Stimulated activated CD4-positive, alpha-beta T cell treated with anti-CD3 and anti-CD28 coated beads, TNF-alpha, amount 100 ng/mL, for 48 hours (primary cell): ENCODE measurements at regions not wholly inside any gene's neighbourhood (a gene's known extent, or its start where the extent isn't known, plus 50 kb on each side); places are given as distances from the start of the nearest gene placed in this dataset.
"Not testable (repeated sequence)": the region's sequence is repeated elsewhere in the genome, so short reads cannot be mapped to it uniquely, and the experiment has no call there.

Experiments
- DNase-seq, 3 donors: peaks; one replicate each; pipeline ENCODE4 v3.0.0-alpha.2; 2020; ENCODE audit warnings: low read depth in 3 of 3

DNA sequence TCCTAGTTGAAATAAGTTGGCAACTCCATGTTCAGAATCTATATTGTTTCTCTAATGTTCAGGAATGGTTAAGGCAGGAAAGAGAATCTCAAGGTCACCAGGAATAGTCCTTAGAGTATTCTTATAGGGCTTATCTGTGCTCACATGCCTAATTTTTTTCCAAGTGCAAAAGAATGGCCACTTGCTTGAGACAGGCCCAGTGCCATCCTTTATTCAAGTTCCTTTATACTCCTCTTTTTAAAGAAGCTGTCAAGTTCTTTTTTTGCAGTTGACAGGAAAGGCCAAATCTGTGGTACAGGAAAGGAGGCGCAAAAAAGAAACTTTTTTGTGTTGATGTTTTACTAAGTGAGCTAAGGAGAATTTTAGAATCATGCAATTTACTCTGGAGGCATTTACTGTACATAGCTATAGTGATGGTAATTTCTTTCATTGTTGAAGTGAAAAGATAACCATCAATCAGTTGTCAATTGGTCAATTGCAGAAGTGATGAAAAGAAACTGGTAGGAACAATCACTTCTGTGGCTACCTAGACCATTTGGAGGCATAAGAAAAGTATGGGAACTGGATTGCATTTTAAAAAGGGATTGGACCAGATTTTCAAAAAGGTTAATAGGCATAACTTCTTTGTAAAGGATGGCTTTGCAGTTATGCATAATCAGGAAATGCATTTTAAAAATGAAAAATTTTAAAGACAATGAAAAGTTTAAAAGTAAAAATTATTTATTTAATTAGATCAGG lies 102.5 kb upstream of the SOX2 start:
- DNase-seq: no peak

DNA sequence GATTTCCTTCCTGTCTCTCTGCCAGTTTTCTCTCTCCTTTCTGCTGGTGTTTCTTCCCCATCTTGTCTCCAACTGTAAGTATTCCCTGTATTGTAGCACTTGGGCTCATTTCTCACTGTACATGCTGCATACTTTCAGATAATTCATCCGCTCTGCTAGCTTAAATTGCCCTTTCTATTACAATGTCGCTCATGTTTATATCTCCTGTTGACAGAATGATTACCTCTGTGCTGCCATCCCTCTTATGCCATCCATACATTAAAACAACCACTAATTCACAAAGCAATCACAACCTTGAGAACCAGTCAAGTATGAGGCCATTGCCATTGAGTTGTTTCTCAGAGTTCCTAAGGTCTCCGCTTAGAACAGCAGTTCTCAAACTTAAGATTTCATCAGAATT lies 107.5 kb upstream of the SOX2 start:
- DNase-seq: no peak

GRCh38 chr3:181596126-181596525 lies 115.6 kb upstream of the SOX2 start:
- DNase-seq: no peak

- not testable (repeated sequence) for DNase-seq
Observed at GRCh38 chr3:181590939-181591338, 120.8 kb upstream of the SOX2 start.

DNA sequence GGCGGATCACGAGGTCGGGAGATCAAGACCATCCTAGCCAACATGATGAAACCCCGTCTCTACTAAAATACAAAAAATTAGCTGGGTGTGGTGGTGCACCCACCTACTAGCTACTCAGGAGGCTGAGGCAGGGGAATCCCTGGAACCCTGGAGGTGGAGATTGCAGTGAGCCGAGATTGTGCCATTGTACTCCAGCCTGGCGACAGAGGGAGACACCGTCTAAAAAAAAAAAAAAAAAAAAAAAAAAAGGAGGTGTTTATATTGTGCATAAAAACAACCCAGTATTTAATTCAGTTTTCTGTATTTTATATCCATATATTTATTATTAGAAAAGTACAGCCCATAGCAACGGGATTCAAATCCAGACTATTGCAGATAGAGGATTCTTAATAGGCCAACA lies 129.1 kb upstream of the SOX2 start:
- DNase-seq: no peak

DNA sequence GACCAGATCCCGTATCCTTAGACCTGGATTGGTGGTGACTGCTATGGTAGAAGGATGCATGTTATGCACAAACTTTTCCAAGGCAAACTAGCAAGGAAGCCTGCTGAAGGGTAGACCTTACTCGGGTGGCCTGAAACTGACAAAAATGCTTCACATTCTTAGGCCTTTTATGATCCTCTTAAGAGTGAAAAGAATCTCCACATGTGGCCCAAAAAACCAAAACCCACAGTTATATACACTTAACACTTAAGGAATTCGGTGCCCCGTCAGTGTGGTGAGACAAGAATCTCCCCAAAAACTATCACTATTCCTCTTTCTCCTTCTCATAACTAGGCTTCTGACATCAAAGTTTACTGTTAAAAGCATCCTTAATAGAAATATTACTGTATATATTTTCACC lies 130.1 kb upstream of the SOX2 start:
- DNase-seq: no peak

GRCh38 chr3:181578743-181579142 lies 133.0 kb upstream of the SOX2 start:
- DNase-seq: no peak

DNA sequence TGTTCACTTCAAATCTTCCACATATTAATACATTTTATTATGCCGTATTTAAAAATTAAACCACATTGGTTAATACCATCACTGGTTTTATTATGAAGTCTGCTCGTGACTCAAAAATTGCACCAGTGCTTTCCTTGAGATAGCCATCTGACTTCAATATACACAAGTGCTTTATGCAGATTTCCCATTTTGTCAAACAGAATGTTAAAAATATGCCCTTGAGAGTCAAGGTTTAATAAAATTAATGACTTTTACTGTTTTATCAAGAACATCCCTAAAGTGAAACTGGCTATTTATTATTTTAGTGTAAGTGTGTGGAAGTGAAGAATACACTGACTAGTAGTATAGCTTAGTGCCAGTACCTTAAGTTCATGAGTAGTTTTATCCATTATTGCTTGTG lies 139.3 kb upstream of the SOX2 start:
- DNase-seq: no peak

DNA sequence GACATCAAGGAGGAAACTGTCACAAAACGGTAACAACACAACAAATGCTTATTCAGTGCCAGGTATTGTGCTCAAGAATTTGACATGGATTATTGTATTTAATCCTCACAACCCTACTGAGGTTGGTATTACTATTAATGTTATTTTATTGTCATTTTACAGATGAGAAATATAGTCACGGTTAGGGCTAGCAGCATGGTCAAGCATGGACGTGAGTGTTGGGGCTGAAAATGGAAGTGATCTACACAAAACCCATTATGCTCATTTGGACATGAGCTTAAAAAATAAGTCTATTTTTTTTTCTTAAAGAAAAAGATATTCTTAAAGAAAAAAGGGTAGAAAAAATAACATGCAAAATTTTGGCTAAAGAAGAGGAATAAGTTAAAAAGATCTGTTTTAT lies 141.3 kb upstream of the SOX2 start:
- no peak for DNase-seq

- DNase-seq: no peak
Observed at GRCh38 chr3:181569356-181569940, 142.3 kb upstream of the SOX2 start.

GRCh38 chr3:181568693-181569092 lies 143.0 kb upstream of the SOX2 start:
- DNase-seq: no peak

GRCh38 chr3:181568248-181568647 lies 143.5 kb upstream of the SOX2 start:
- DNase-seq: no peak

DNA sequence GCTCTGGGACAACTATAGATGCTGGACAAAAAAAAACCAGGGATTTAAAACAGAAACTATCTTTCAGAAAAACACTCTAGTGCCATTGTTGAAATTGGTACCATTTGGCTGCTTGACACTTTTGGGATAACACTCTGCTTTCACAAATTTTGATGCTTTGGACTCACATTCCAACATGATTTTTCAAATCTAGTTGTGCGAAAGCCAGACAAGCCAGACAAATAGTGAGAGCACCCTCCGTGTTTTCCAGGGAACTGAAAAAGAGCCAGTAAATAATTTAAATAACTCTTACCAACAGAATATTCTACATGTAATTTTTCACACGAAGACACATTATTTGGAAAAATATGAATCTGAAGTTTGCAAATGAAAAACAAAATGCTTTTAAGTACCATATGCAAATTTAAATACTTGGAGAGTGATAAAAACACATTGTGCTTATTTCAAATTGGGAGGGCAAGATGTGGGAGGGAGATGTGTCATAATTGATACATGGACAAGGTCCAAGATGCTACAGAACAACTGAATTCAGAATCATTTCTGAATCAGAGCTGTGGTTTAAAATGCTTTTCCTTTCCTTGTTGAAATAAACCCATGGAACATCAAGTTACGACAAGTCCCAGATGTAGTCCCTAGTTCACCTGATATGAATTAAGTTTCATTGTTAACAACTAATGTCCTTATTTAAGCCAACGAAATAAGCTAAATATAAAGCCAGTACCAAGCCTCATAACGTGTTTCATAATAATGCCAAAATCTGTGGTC lies 144.2 kb upstream of the SOX2 start:
- DNase-seq: no peak

- DNase-seq: no peak
Observed at GRCh38 chr3:181565416-181565815, 146.3 kb upstream of the SOX2 start.

DNA sequence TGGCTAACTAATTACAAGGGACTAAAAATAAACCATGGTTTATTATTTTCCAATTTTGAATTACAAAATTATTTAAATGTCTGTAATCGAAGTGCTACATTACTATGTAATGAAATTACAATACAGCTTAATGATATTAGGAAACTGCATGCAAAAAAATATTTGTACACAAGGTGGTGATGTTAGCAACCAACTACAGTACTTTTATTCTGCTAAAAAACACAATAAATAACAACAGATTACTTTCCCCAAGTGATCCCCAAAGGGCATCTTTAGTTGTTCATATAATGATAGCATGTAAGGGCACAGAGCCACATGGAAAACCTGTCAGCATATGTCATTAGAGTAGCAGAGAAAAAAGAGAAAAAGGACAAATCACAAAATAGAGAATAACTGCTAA lies 147.5 kb upstream of the SOX2 start:
- no peak for DNase-seq

DNA sequence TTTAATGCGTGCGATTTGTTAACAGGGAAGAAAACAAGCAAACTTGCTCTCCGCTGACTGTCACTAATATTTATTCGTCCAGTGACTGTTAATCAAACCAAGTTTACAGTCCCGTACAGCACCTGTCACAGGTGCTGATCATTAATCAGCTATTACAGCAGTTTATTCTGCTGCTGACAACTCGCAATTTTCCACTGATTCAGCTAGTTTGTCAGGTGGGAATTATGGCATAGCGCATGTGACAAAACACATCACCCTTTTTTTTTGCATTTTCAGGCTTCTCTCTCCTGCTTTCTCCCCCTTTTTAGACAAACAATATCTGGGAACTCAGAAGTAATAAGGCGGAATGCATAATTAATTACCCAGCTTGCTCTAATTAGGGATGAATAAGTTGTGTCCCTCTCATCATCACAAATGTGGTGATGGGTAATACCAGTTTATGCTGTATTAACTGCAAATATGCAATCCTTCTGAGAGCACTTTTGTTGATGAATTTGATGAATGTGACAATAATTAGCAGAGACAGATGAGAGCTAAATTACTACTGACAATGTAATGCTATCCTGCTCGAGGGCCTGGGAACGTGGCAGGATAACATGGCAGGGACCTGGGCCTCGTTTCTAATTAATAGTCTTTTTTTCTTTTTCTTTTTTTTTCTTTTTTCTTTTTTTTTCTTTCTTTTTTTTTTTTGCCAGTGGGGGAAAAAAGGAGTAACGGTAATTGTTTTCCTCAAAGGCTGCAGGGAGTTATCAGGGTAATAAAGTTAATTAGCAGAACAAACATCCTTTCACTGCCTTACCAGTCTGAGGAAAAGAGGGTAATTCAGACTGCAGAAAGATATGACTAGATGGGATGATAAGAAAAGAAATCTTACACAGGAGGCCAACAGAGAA lies 150.3 kb upstream of the SOX2 start:
- no peak for DNase-seq

GRCh38 chr3:181558870-181559269 lies 152.9 kb upstream of the SOX2 start:
- no peak for DNase-seq

GRCh38 chr3:181555681-181556080 lies 156.0 kb upstream of the SOX2 start:
- DNase-seq: no peak

GRCh38 chr3:181554233-181554765 lies 157.4 kb upstream of the SOX2 start:
- no peak for DNase-seq

DNA sequence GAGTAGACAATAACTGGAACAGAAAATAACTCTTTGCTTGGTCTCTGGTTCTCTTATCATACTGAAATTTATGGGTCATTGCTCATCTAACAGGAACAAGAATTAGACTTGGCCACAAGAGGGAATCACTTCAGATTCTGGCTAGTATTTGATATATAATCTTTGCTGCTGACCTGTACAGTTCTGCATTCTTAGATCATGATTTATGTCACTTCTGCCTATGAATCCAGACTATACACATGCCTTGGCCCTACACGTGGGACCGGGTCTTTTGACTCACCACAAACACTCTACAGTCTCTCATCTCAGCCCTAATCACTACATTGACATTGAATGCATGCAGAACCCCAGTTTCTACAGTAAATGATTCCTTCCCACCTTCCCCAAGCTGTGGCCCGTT lies 162.5 kb upstream of the SOX2 start:
- no peak for DNase-seq

DNA sequence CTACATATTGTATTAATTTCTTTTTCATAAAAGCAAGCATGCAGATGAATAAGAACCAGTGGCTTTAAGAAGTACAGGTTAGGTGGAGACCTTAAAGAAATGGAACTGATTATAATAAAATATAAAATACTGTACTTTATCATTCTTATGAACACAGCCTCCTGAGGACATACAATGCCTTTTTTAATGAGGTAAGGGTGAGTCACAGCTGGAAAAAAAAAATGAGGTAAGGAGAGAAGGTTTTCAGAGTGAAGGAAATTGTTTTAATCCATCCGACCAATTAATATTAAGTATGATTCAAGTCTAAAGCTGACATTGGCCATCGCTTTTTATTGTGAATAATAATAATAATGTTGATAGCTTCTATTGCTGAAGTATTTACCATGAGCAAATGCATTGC lies 170.3 kb upstream of the SOX2 start:
- no peak for DNase-seq

DNA sequence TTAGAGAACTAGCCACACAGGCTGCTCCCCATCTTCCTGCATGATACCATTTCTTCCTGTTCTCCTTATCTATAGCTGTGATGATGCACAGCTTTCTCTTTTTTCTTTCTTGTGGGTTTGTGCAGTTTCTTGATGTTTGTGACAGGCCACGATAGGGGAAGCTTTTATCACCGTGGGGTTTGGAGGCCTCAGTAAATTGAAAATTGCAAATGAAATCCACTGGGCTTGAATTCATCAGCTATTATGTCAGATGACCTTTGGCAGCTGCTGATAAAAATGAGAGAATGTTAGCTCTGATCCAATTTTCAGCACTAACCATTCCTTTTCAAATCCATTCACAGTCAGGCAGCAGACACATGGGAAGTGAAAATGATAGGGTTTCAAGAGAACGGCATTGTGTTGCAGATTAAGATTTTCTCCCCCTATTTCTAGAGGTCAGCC lies 176.9 kb upstream of the SOX2 start:
- DNase-seq: no peak
